Panc1 (cell line): ENCODE measurements at regions not wholly inside any gene's neighbourhood (a gene's known extent, or its start where the extent isn't known, plus 50 kb on each side); places are given as distances from the start of the nearest gene placed in this dataset.

Experiments
- ATAC-seq: fragments of 200-7000 bp; cut with Tn5 transposase; 2 replicates; pipeline ENCODE4 v1.9.1; 2020; ENCODE audit warnings: mild to moderate bottlenecking, moderate library complexity
- BruUV-seq: library from RNA; stranded (reverse); fragments of 400-500 nt; replicated peaks from 2 replicates; lab custom pipeline; 2021; lab: Mats Ljungman, UMichigan
- CTCF ChIA-PET: fragments of 300-600 bp; sonication (Branson Sonifier 250); formaldehyde crosslinking; loops from one replicate; lab custom pipeline; 2022; ENCODE audit warnings: antibody characterized with exemption; lab: Charles Lee
- POLR2A ChIA-PET: fragments of 300-600 bp; sonication (Branson Sonifier 250); formaldehyde crosslinking; loops from one replicate; lab custom pipeline; 2022; ENCODE audit warnings: antibody characterized with exemption; lab: Charles Lee
- DNase-seq: peaks from one replicate; pipeline ENCODE4 v3.0.0-alpha.2; 2010; ENCODE audit warnings: low read depth, low spot score
- H3K27ac ChIP-seq: 2 replicates; pipeline ENCODE4 v1.5.1; 2011; ENCODE audit warnings: mild to moderate bottlenecking, low read length, inconsistent platforms
- H3K27me3 ChIP-seq: fragments of 200-500 bp; sonication (Bioruptor generic); 2 replicates; pipeline ENCODE4 v1.6.0; 2014; ENCODE audit warnings: low read length, inconsistent platforms; ENCODE audit not compliant: control insufficient read depth, insufficient read depth
- H3K36me3 ChIP-seq: fragments of 200-500 bp; sonication (Bioruptor generic); 2 replicates; pipeline ENCODE4 v1.5.1; 2014; ENCODE audit warnings: inconsistent platforms, mild to moderate bottlenecking, low read length, moderate library complexity; ENCODE audit not compliant: control insufficient read depth, insufficient read depth
- H3K4me1 ChIP-seq: 2 replicates; pipeline ENCODE4 v1.5.1; 2011; ENCODE audit warnings: inconsistent platforms, mild to moderate bottlenecking, low read length, moderate library complexity; ENCODE audit not compliant: control insufficient read depth, insufficient read depth
- H3K4me3 ChIP-seq, 2 experiments: 2 replicates each; pipeline ENCODE4 v1.5.1; 2011 to 2012; ENCODE audit warnings: low read depth in 2 of 2, low read length in 2 of 2, mild to moderate bottlenecking in 2 of 2, inconsistent platforms in 1 of 2, moderate library complexity in 1 of 2
- H3K9me3 ChIP-seq: fragments of 200-500 bp; sonication (Bioruptor generic); 2 replicates; pipeline ENCODE4 v1.5.1; 2014; ENCODE audit warnings: low read depth, mild to moderate bottlenecking, inconsistent platforms, low read length, moderate library complexity; ENCODE audit not compliant: control insufficient read depth, insufficient read depth
- CTCF ChIP-seq: fragments of 450-650 bp; IDR thresholded peaks from 2 replicates; pipeline ENCODE4 v1.5.1; 2017; ENCODE audit warnings: mild to moderate bottlenecking
- POLR2AphosphoS5 ChIP-seq: IDR thresholded peaks from 2 replicates; pipeline ENCODE4 v1.6.1; 2012; ENCODE audit warnings: mild to moderate bottlenecking, low read depth, low read length, moderate library complexity
- REST ChIP-seq, 2 experiments: IDR thresholded peaks; 2 replicates each; pipeline ENCODE4 v1.6.1; 2011 to 2012; ENCODE audit warnings: low read depth in 2 of 2, control low read depth in 1 of 2, low read length in 1 of 2, mild to moderate bottlenecking in 1 of 2, moderate library complexity in 1 of 2; ENCODE audit not compliant: insufficient read depth in 1 of 2
- SIN3A ChIP-seq: IDR thresholded peaks from 2 replicates; pipeline ENCODE4 v1.6.1; 2012; ENCODE audit warnings: low read depth, mild to moderate bottlenecking, low read length, moderate library complexity, borderline replicate concordance; ENCODE audit not compliant: insufficient read depth
- TCF7L2 ChIP-seq: IDR thresholded peaks from 2 replicates; pipeline ENCODE4 v1.6.1; 2011; ENCODE audit warnings: mild to moderate bottlenecking, low read depth, low read length, inconsistent platforms
- in situ Hi-C: cut with HindIII; loops from 2 replicates; pipeline ENCODE4 v1.10.0; 2016; ENCODE audit warnings: low sequenced_read_pairs, low pct_unique_long_range_greater_than_20kb
- intact Hi-C: fragments of 100-400 bp; cut with micrococcal nuclease; formaldehyde crosslinking; loops from one replicate; pipeline ENCODE4 v1.10.0; 2022; ENCODE audit not compliant: unreplicated experiment

GRCh38 chrX:25544641-25545040 is 528.9 kb upstream of the ARX start:
- CTCF ChIA-PET: no interaction called here

GRCh38 chrX:25548811-25549210 is 533.0 kb upstream of the ARX start:
- ChIA-PET POLR2A (no interaction called here), CTCF (no interaction called here)
- no peaks in the 10 kb centered on the region for H3K27me3 ChIP-seq
- TF ChIP-seq POLR2AphosphoS5 (no peak), SIN3A (no peak), REST (IDR thresholded peaks at IDR 0.05; ENCODE audit: insufficient read depth in 1 of 2, low read depth in 2 of 2, low read length in 1 of 2) (no peak), CTCF (no peak), TCF7L2 (no peak)
- no TSS peak for BruUV-seq
- in situ Hi-C loops (no loop called here), intact Hi-C loops (no loop called here)
- H3K4me1 ChIP-seq: no peaks in the 10 kb centered on the region
- DNase-seq: no peak
- H3K4me3 ChIP-seq: no peak overlapping the region
- no peak for ATAC-seq
- no peak overlapping the region for H3K27ac ChIP-seq
- H3K36me3 ChIP-seq: no peaks in the 10 kb centered on the region
- no peaks in the 10 kb centered on the region for H3K9me3 ChIP-seq

More at GRCh38 chrX:25544641-25545040, 528.9 kb upstream of the ARX start:
- ATAC-seq (no peak), DNase-seq (no peak)
- no peak overlapping the region for H3K4me3 ChIP-seq
- H3K4me1 ChIP-seq: no peaks in the 10 kb centered on the region
- H3K36me3 ChIP-seq: no peaks in the 10 kb centered on the region
- POLR2A ChIA-PET: no interaction called here
- no peaks in the 10 kb centered on the region for H3K9me3 ChIP-seq
- BruUV-seq: no TSS peak
- no peak for TF ChIP-seq TCF7L2
- TF ChIP-seq CTCF: no peak
- no peaks in the 10 kb centered on the region for H3K27me3 ChIP-seq
- in situ Hi-C loops (no loop called here), intact Hi-C loops (no loop called here)
- H3K27ac ChIP-seq: no peak overlapping the region

- ATAC-seq: no peak
- Histone ChIP-seq H3K27ac (no peak overlapping the region), H3K36me3 (no peaks in the 10 kb centered on the region), H3K27me3 (no peaks in the 10 kb centered on the region), H3K9me3 (no peaks in the 10 kb centered on the region), H3K4me1 (no peaks in the 10 kb centered on the region), H3K4me3 (no peak overlapping the region)
- no TSS peak for BruUV-seq
- intact Hi-C loops: no loop called here
- ChIA-PET CTCF (no interaction called here), POLR2A (no interaction called here)
- no peak for TF ChIP-seq SIN3A
- TF ChIP-seq POLR2AphosphoS5: no peak
- TF ChIP-seq CTCF: no peak
- no peak for TF ChIP-seq TCF7L2
- TF ChIP-seq REST (IDR thresholded peaks at IDR 0.05; ENCODE audit: insufficient read depth in 1 of 2, low read depth in 2 of 2, low read length in 1 of 2): no peak
- in situ Hi-C loops: no loop called here
- DNase-seq: no peak
Measured at GRCh38 chrX:25555521-25555920, 539.8 kb upstream of the ARX start.
